H1 (cell line): ENCODE measurements at regions not wholly inside any gene's neighbourhood (a gene's known extent, or its start where the extent isn't known, plus 50 kb on each side); places are given as distances from the start of the nearest gene placed in this dataset.

Experiments
- CTCF ChIA-PET: fragments of 300-600 bp; sonication (Branson Sonifier 250); formaldehyde crosslinking; loops from one replicate; lab custom pipeline; 2021; ENCODE audit not compliant: partially characterized antibody; lab: Charles Lee
- POLR2A ChIA-PET: fragments of 300-600 bp; sonication (Branson Sonifier 250); formaldehyde crosslinking; loops from one replicate; lab custom pipeline; 2021; ENCODE audit warnings: inconsistent platforms; ENCODE audit not compliant: partially characterized antibody; lab: Charles Lee
- DNase-seq, 2 experiments: peaks; one replicate each; pipeline versions ENCODE4 v3.0.0 to v3.0.0-alpha.2; 2010 to 2022; ENCODE audit warnings: low spot score in 2 of 2, low read depth in 1 of 2, mixed read lengths in 1 of 2
- FAIRE-seq: peaks from 2 replicates; lab custom pipeline; 2011; peaks lifted over from hg19 to GRCh38; lab: Jason Lieb, UNC
- H2AFZ ChIP-seq: 2 replicates; pipeline ENCODE4 v1.8.1; 2012; ENCODE audit warnings: low read length, inconsistent platforms
- H2AK5ac ChIP-seq: 2 replicates; pipeline ENCODE4 v1.6.1; 2013; ENCODE audit warnings: low read depth, low read length
- H2BK120ac ChIP-seq: replicated peaks from 2 replicates; pipeline ENCODE3; 2013; ENCODE audit warnings: low read depth, low read length, inconsistent platforms
- H2BK12ac ChIP-seq: 2 replicates; pipeline ENCODE4 v1.6.1; 2013; ENCODE audit warnings: low read depth, low read length
- H2BK15ac ChIP-seq: 2 replicates; pipeline ENCODE4 v1.6.1; 2013; ENCODE audit warnings: low read length
- H2BK20ac ChIP-seq: 2 replicates; pipeline ENCODE4 v1.6.1; 2013; ENCODE audit warnings: low read length
- H2BK5ac ChIP-seq: 2 replicates; pipeline ENCODE4 v1.6.1; 2013; ENCODE audit warnings: low read depth, low read length
- H3K14ac ChIP-seq: 2 replicates; pipeline ENCODE4 v1.6.1; 2013; ENCODE audit warnings: inconsistent platforms; ENCODE audit not compliant: insufficient read length
- H3K18ac ChIP-seq: 2 replicates; pipeline ENCODE4 v1.6.1; 2013; ENCODE audit warnings: low read length; ENCODE audit errors: extremely low read depth
- H3K23ac ChIP-seq: 2 replicates; pipeline ENCODE4 v1.6.1; 2013; ENCODE audit warnings: inconsistent platforms; ENCODE audit not compliant: insufficient read length
- H3K23me2 ChIP-seq: 2 replicates; pipeline ENCODE4 v1.6.1; 2013; ENCODE audit warnings: low read depth, low read length
- H3K27ac ChIP-seq: 2 replicates; pipeline ENCODE4 v1.6.1; 2011; ENCODE audit warnings: low read depth, low read length, inconsistent platforms
- H3K27me3 ChIP-seq, 4 experiments: replicated peaks in 1 of 4; 1 replicate in 1 of 4; 2 replicates in 3 of 4; pipeline versions ENCODE4 v1.6.1 to v1.8.1; 2011 to 2013; ENCODE audit warnings: low read length in 3 of 4, mild to moderate bottlenecking in 3 of 4, inconsistent platforms in 2 of 4, mixed read lengths in 2 of 4, moderate library complexity in 1 of 4; ENCODE audit not compliant: control insufficient read depth in 3 of 4, insufficient read depth in 3 of 4; ENCODE audit errors: extremely low read depth in 1 of 4
- H3K36me3 ChIP-seq, 4 experiments: 2 replicates each; pipeline versions ENCODE4 v1.6.1 to v1.8.1; 2011 to 2013; ENCODE audit warnings: mild to moderate bottlenecking in 4 of 4, low read length in 3 of 4, moderate library complexity in 2 of 4, control low read depth in 1 of 4, inconsistent platforms in 1 of 4; ENCODE audit not compliant: insufficient read depth in 4 of 4, control insufficient read depth in 2 of 4
- H3K4ac ChIP-seq: replicated peaks from 2 replicates; pipeline ENCODE3; 2013; ENCODE audit warnings: low read length, low read depth, mixed read lengths, inconsistent platforms; ENCODE audit not compliant: insufficient read length
- H3K4me1 ChIP-seq, 4 experiments: replicated peaks in 1 of 4; 1 replicate in 1 of 4; 2 replicates in 3 of 4; pipeline versions ENCODE4 v1.6.1 to v1.8.1; 2011 to 2013; ENCODE audit warnings: low read length in 3 of 4, inconsistent platforms in 2 of 4, mixed read lengths in 1 of 4; ENCODE audit not compliant: insufficient read depth in 4 of 4, control insufficient read depth in 3 of 4
- H3K4me2 ChIP-seq, 2 experiments: 2 replicates each; pipeline versions ENCODE4 v1.6.1 to v1.8.1; 2011 to 2013; ENCODE audit warnings: low read depth in 2 of 2, low read length in 2 of 2, control low read depth in 1 of 2, inconsistent platforms in 1 of 2, mild to moderate bottlenecking in 1 of 2; ENCODE audit not compliant: insufficient read depth in 1 of 2
- H3K4me3 ChIP-seq, 4 experiments: fragments of 200-600, 300-600 bp in 1 of 4; sonication (generic), shearing (Covaris generic), sonication (Bioruptor Twin) in 1 of 4; 2 replicates each; pipeline versions ENCODE4 v1.5.1 to v1.8.1; 2011 to 2016; ENCODE audit warnings: low read length in 4 of 4, low read depth in 3 of 4, control low read depth in 2 of 4, inconsistent platforms in 2 of 4, mild to moderate bottlenecking in 2 of 4, mixed read lengths in 1 of 4, moderate library complexity in 1 of 4; ENCODE audit not compliant: insufficient read depth in 2 of 4; ENCODE audit errors: extremely low read depth in 1 of 4
- H3K56ac ChIP-seq: replicated peaks from 2 replicates; pipeline ENCODE3; 2013; ENCODE audit warnings: low read depth, mild to moderate bottlenecking, mixed read lengths, low read length, inconsistent platforms; ENCODE audit not compliant: insufficient read length
- H3K79me1 ChIP-seq: 2 replicates; pipeline ENCODE4 v1.6.1; 2013; ENCODE audit warnings: low read depth, low read length, control low read depth
- H3K79me2 ChIP-seq, 2 experiments: 2 replicates each; pipeline versions ENCODE4 v1.6.1 to v1.8.1; 2012 to 2013; ENCODE audit warnings: low read length in 2 of 2, mild to moderate bottlenecking in 2 of 2, inconsistent platforms in 1 of 2; ENCODE audit not compliant: insufficient read depth in 2 of 2, control insufficient read depth in 1 of 2
- H3K9ac ChIP-seq, 4 experiments: replicated peaks in 1 of 4; 1 replicate in 1 of 4; 2 replicates in 3 of 4; pipeline versions ENCODE4 v1.6.1 to v1.8.1; 2011 to 2013; ENCODE audit warnings: low read depth in 3 of 4, low read length in 3 of 4, control low read depth in 2 of 4, mild to moderate bottlenecking in 2 of 4, moderate library complexity in 2 of 4, inconsistent platforms in 1 of 4; ENCODE audit errors: extremely low read depth in 1 of 4
- H3K9me3 ChIP-seq, 2 experiments: 2 replicates each; pipeline versions ENCODE4 v1.6.1 to v1.8.1; 2012 to 2013; ENCODE audit warnings: mild to moderate bottlenecking in 2 of 2, moderate library complexity in 2 of 2, control low read depth in 1 of 2, inconsistent platforms in 1 of 2, low read depth in 1 of 2, low read length in 1 of 2, mixed read lengths in 1 of 2; ENCODE audit not compliant: insufficient read depth in 2 of 2
- H4K20me1 ChIP-seq, 2 experiments: replicated peaks in 1 of 2; 2 replicates each; pipeline versions ENCODE3 to v1.8.1; 2011 to 2013; ENCODE audit warnings: inconsistent platforms in 2 of 2, low read length in 2 of 2, mild to moderate bottlenecking in 1 of 2; ENCODE audit not compliant: insufficient read depth in 2 of 2, control insufficient read depth in 1 of 2
- H4K5ac ChIP-seq: 2 replicates; pipeline ENCODE4 v1.6.1; 2013; ENCODE audit warnings: low read length, low read depth, mixed read lengths, inconsistent platforms; ENCODE audit not compliant: insufficient read length
- H4K8ac ChIP-seq: 2 replicates; pipeline ENCODE4 v1.8.0; 2013; ENCODE audit warnings: mild to moderate bottlenecking, moderate library complexity, low read length, inconsistent platforms; ENCODE audit not compliant: insufficient read depth; ENCODE audit errors: extremely low read depth
- H4K91ac ChIP-seq: replicated peaks from 2 replicates; pipeline ENCODE3; 2013; ENCODE audit warnings: low read length, mixed read lengths, inconsistent platforms; ENCODE audit not compliant: insufficient read length
- MAFK ChIP-seq: IDR thresholded peaks from 2 replicates; pipeline ENCODE4 v1.6.1; 2012; ENCODE audit warnings: low read depth, mild to moderate bottlenecking, improper control_type of control experiment, low read length
- WGBS, 2 experiments: shearing (Covaris generic) in 1 of 2; methylation state at CpG; one replicate each; pipeline versions ENCODE4 v1.1.6 to v1.1.7; 2013 to 2015; ENCODE audit warnings: low lambda C conversion rate in 2 of 2, mixed read lengths in 2 of 2, inconsistent platforms in 1 of 2, low coverage in 1 of 2, missing lambda C conversion rate in 1 of 2; ENCODE audit not compliant: insufficient replicate concordance in 2 of 2, insufficient coverage in 1 of 2, insufficient read length in 1 of 2; ENCODE audit errors: extremely low coverage in 1 of 2, missing lambda C conversion rate in 1 of 2; 5-methylcytosine and 5-hydroxymethylcytosine counted together
- TF ChIP-seq, protein P1 (sequence below), 3 experiments: IDR thresholded peaks; 1 replicate in 2 of 3; 2 replicates in 1 of 3; pipeline versions ENCODE4 v1.5.1 to v1.6.1; 2011; ENCODE audit warnings: low read length in 3 of 3, mild to moderate bottlenecking in 3 of 3, inconsistent platforms in 2 of 3, low read depth in 1 of 3, moderate library complexity in 1 of 3; ENCODE audit not compliant: insufficient read depth in 1 of 3; ENCODE audit errors: control extremely low read depth in 1 of 3

DNA sequence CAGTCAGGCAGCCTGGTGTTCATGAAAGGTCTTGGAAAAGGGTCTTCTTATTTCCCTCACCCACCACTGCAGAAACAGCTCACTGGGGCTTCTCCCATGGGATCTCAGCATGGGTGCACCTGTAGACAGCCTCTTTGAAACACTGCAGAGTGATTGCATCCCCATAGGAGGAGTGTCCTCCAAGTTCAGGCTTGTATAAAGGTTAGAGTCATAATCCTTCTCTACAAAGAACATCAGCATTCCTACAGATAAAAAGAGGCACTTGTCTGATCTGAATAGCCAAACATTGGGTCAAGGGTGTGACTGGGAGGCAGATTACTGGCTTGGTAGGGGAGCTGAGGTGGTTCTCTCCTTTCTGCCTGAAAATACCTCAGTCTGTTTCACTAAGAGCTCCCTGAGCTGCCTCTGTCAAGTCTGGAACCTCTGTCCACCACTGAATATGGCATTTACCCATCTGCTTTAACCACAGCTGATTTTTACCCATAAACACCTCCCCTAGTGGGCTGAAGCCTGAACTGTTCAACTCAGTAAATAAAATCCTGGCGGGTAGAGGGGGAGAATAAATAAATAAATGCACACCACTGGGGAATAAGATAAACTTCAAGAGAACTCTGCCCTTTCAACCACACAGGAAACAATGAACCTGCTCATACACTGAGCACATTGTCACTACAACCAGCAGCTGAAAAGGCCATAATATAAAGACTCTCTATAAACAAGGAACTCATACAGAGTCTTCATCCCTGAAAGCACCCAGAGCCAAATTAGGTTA lies 120.7 kb upstream of the SCAF11 start:
- Histone ChIP-seq H4K91ac (no peak overlapping the region), H3K23ac (no peak overlapping the region)
- CTCF ChIA-PET: interaction anchor here (0.9 to 1.6 kb wide), 2 partner anchors 10 to 13 kb away, joined by 3 to 8 read pairs; no protein-coding TSS in a partner anchor

More for the DNA sequence above, 120.7 kb upstream of the SCAF11 start:
- Histone ChIP-seq H3K36me3 (no peaks in the 10 kb centered on the region), H3K14ac (no peak overlapping the region), H3K56ac (no peak overlapping the region), H2BK15ac (no peak overlapping the region), H3K23me2 (no peaks in the 10 kb centered on the region), H3K18ac (no peak overlapping the region), H4K8ac (no peak overlapping the region), H3K79me1 (no peaks in the 10 kb centered on the region), H3K4ac (no peak overlapping the region), H3K27ac (no peak overlapping the region), H3K9me3 (peaks cover 0 to 2% of the 10 kb centered on the region in 2 experiments; a peak in 2 of 4 replicates), H3K79me2 (no peaks in the 10 kb centered on the region), H2AK5ac (no peak overlapping the region), H2BK120ac (no peak overlapping the region), H3K4me3 (no peak overlapping the region), H2BK5ac (no peak overlapping the region), H2BK20ac (no peak overlapping the region), H4K5ac (no peak overlapping the region), H2BK12ac (no peak overlapping the region), H3K9ac (no peak overlapping the region), H4K20me1 (no peaks in the 10 kb centered on the region), H3K4me2 (no peak overlapping the region), H3K27me3 (no peaks in the 10 kb centered on the region), H2AFZ (no peak overlapping the region), H3K4me1 (no peaks in the 10 kb centered on the region)
- no peak for TF ChIP-seq MAFK
- TF ChIP-seq, protein P1, sequence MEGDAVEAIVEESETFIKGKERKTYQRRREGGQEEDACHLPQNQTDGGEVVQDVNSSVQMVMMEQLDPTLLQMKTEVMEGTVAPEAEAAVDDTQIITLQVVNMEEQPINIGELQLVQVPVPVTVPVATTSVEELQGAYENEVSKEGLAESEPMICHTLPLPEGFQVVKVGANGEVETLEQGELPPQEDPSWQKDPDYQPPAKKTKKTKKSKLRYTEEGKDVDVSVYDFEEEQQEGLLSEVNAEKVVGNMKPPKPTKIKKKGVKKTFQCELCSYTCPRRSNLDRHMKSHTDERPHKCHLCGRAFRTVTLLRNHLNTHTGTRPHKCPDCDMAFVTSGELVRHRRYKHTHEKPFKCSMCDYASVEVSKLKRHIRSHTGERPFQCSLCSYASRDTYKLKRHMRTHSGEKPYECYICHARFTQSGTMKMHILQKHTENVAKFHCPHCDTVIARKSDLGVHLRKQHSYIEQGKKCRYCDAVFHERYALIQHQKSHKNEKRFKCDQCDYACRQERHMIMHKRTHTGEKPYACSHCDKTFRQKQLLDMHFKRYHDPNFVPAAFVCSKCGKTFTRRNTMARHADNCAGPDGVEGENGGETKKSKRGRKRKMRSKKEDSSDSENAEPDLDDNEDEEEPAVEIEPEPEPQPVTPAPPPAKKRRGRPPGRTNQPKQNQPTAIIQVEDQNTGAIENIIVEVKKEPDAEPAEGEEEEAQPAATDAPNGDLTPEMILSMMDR (IDR thresholded peaks at IDR 0.05; ENCODE audit: control extremely low read depth in 1 of 3, insufficient read depth in 1 of 3, low read depth in 1 of 3, low read length in 3 of 3): peak in 1 of 3 experiments; percentile 15; a peak in 1 of 4 replicates
- FAIRE-seq (no peak), DNase-seq (no peak)
- 89% methylated on average over 1 of the region's 1 CpG; no CpG with 5 or more reads in 1 of the 2 experiments for WGBS, 2 experiments
- POLR2A ChIA-PET: no interaction called here
